Type B pancreatic cell (in vitro differentiated cells): ENCODE measurements at regions not wholly inside any gene's neighbourhood (a gene's known extent, or its start where the extent isn't known, plus 50 kb on each side); places are given as distances from the start of the nearest gene placed in this dataset.

Source experiments
- DNase-seq: peaks from one replicate; pipeline ENCODE4 v3.0.0; 2021; ENCODE audit warnings: mixed read lengths; ENCODE audit not compliant: unreplicated experiment; ENCODE audit errors: extremely low spot score
- H3K27ac Mint-ChIP-seq: 2 replicates; pipeline ENCODE4 v1.8.0; 2021; ENCODE audit warnings: mild to moderate bottlenecking, mixed read lengths
- H3K27me3 Mint-ChIP-seq: 2 replicates; pipeline ENCODE4 v1.8.0; 2021; ENCODE audit warnings: mixed read lengths
- H3K36me3 Mint-ChIP-seq: 2 replicates; pipeline ENCODE4 v1.8.0; 2021; ENCODE audit warnings: mixed read lengths
- H3K4me1 Mint-ChIP-seq: one replicate; pipeline ENCODE4 v1.8.0; 2021; ENCODE audit warnings: mixed read lengths; ENCODE audit not compliant: unreplicated experiment
- H3K4me3 Mint-ChIP-seq: 2 replicates; pipeline ENCODE4 v1.8.0; 2021; ENCODE audit warnings: mild to moderate bottlenecking, mixed read lengths
- H3K9me3 Mint-ChIP-seq: 2 replicates; pipeline ENCODE4 v1.8.0; 2021; ENCODE audit warnings: mixed read lengths
- TF ChIP-seq, protein P1 (sequence below): fragments of 200-600 bp; sonication (generic); conservative IDR thresholded peaks from 2 replicates; pipeline ENCODE4 v1.5.0; 2021; ENCODE audit warnings: antibody characterized with exemption, mild to moderate bottlenecking

DNA sequence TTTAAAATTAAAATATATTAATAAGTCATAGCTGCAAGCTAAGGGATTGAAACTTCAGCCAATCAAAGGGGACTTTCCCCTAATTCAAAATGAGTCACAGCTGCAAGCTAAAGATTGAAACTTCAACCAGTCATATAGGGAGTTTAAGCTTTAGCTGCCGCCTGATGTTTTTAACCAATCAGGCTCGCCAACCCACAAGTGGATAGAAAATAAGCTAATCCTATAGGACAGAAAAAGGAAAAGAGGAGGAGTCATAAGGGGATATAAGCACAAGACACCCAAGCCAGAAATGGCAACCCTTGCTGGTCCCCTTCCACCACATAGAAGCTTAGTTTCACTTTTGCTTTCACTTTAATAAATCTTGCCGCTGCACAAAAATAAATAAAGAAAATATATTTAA is 1154.6 kb downstream of the GALC start:
- H3K36me3 Mint-ChIP-seq: no peaks in the 10 kb centered on the region

DNA sequence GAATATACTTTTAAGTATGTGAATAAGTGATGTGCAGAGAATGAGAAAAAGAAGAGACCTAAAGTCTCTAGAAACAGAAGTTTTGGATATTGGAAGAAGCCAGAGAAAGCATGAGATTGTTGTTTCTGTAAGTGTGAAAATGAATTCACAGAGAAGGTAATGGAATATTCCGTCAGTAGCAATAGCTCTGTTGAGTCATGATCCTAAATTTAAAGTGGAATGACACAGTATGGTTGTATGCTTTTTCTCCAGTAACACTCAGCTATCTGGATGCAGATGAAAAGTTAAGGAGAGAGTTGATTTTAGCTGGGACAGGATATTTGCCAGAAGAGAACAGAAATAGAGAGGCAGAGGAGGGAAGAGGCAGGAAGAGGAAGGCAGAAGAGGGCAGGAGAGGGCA is 1166.3 kb downstream of the GALC start:
- no peak overlapping the region for H3K27ac Mint-ChIP-seq
- H3K27me3 Mint-ChIP-seq: peaks cover 3% of the 10 kb centered on the region
- no peaks in the 10 kb centered on the region for H3K4me1 Mint-ChIP-seq
- no peaks in the 10 kb centered on the region for H3K9me3 Mint-ChIP-seq
- no peak overlapping the region for H3K4me3 Mint-ChIP-seq
- DNase-seq: no peak
- no peaks in the 10 kb centered on the region for H3K36me3 Mint-ChIP-seq
- TF ChIP-seq, protein P1, sequence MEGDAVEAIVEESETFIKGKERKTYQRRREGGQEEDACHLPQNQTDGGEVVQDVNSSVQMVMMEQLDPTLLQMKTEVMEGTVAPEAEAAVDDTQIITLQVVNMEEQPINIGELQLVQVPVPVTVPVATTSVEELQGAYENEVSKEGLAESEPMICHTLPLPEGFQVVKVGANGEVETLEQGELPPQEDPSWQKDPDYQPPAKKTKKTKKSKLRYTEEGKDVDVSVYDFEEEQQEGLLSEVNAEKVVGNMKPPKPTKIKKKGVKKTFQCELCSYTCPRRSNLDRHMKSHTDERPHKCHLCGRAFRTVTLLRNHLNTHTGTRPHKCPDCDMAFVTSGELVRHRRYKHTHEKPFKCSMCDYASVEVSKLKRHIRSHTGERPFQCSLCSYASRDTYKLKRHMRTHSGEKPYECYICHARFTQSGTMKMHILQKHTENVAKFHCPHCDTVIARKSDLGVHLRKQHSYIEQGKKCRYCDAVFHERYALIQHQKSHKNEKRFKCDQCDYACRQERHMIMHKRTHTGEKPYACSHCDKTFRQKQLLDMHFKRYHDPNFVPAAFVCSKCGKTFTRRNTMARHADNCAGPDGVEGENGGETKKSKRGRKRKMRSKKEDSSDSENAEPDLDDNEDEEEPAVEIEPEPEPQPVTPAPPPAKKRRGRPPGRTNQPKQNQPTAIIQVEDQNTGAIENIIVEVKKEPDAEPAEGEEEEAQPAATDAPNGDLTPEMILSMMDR: no peak

More for the DNA sequence above, 1154.6 kb downstream of the GALC start:
- no peak for DNase-seq
- H3K9me3 Mint-ChIP-seq: no peaks in the 10 kb centered on the region
- H3K4me1 Mint-ChIP-seq: no peaks in the 10 kb centered on the region
- TF ChIP-seq, protein P1: no peak
- no peaks in the 10 kb centered on the region for H3K27me3 Mint-ChIP-seq
- no peak overlapping the region for H3K4me3 Mint-ChIP-seq
- H3K27ac Mint-ChIP-seq: no peak overlapping the region

DNA sequence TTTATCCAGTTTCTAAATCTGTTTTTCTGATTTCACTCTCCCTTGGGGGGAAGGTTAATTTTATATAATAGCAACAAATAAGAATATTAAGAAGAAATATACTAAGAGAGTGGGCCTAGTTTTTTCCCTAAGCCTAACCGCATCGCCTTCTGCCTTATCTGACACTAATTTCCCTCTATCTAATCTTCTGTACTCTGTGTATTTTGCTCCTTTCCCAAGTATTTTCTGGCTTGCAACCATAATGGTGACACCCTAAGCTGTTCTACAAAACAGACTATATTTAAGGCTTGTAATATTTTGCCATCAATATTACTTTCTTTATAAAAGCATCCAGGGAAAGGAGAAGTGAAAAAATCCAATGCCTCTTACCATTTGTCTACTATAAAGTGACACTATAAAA is 1168.8 kb downstream of the GALC start:
- TF ChIP-seq, protein P1: no peak
- Mint-ChIP-seq H3K9me3 (no peaks in the 10 kb centered on the region), H3K4me1 (peaks cover 8% of the 10 kb centered on the region), H3K4me3 (no peak overlapping the region), H3K36me3 (no peaks in the 10 kb centered on the region), H3K27me3 (peaks cover 3% of the 10 kb centered on the region), H3K27ac (no peak overlapping the region)
- no peak for DNase-seq

DNA sequence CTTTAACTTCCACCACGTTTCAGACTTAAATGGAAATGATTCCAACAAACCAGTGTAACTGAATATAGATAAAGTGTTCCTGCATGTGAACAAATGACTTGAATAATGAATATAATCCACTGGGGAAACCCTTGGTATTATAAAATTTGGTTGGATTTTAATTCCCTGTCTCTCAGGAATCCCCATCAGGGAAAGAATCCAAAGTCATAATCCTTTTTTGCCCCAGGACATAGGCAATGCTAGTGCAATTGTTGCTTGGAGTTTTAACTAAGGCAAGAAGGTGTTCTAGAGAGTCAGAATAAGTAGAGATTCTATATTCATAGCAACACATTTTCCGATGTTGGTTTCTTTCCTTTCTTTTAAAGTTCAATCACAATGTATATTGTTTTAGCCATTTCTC is 1169.4 kb downstream of the GALC start:
- Mint-ChIP-seq H3K27me3 (peaks cover 3% of the 10 kb centered on the region), H3K27ac (no peak overlapping the region), H3K9me3 (peaks cover under 1% of the 10 kb centered on the region), H3K4me1 (peaks cover 8% of the 10 kb centered on the region), H3K4me3 (no peak overlapping the region), H3K36me3 (no peaks in the 10 kb centered on the region)
- no peak for DNase-seq
- TF ChIP-seq, protein P1: no peak

DNA sequence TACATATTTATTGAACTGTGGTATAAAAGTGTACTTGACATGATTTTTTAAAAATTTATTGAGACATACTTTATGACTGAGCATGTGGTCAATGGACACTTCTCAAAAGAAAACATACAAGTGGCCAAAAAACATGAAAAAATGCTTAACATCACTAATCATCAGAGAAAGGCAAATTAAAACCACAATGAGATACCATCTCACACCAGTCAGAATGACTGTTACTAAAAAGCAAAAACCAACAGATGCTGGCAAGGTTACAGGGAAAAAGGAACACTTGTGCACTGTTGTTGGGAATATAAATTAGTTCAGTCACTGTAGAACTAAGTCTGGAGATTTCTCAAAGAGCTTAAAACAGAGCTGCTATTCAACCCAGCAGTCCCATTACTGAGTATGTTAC is 1177.6 kb downstream of the GALC start:
- H3K27ac Mint-ChIP-seq: no peak overlapping the region
- H3K4me3 Mint-ChIP-seq: no peak overlapping the region
- peaks cover 12% of the 10 kb centered on the region for H3K9me3 Mint-ChIP-seq
- no peaks in the 10 kb centered on the region for H3K36me3 Mint-ChIP-seq
- no peak for DNase-seq
- no peaks in the 10 kb centered on the region for H3K27me3 Mint-ChIP-seq
- peaks cover 8% of the 10 kb centered on the region for H3K4me1 Mint-ChIP-seq
- TF ChIP-seq, protein P1: no peak

DNA sequence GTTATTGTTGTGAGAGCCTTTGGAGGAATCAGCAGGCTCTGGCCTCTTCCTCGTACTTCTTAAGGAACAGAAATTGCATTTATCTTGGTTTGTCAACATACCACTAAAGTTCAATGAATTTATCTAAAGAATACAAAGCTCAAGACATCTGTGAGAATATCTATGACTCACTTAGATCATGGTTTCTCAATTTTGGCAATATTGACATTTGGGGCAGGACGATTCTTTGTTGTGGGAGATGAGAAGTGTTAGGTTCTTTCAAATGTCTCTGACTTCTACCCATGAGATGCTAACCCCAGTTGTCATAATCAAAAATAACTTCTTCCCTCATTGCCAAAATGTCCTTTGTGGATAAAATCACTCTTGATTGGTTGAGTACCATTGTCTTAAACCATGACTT is 1190.3 kb downstream of the GALC start:
- Mint-ChIP-seq H3K9me3 (peaks cover 3% of the 10 kb centered on the region), H3K27me3 (no peaks in the 10 kb centered on the region), H3K36me3 (no peaks in the 10 kb centered on the region), H3K4me1 (no peaks in the 10 kb centered on the region), H3K27ac (no peak overlapping the region), H3K4me3 (no peak overlapping the region)
- DNase-seq: no peak
- TF ChIP-seq, protein P1: no peak
